ENCODE measurements at regions not wholly inside any gene's neighbourhood (a gene's known extent, or its start where the extent isn't known, plus 50 kb on each side); places are given as distances from the start of the nearest gene placed in this dataset.

GRCh38 chr10:63866075-63866746, 345.0 kb downstream of the REEP3 start:
- peak; percentile 32 for DNase-seq

DNA sequence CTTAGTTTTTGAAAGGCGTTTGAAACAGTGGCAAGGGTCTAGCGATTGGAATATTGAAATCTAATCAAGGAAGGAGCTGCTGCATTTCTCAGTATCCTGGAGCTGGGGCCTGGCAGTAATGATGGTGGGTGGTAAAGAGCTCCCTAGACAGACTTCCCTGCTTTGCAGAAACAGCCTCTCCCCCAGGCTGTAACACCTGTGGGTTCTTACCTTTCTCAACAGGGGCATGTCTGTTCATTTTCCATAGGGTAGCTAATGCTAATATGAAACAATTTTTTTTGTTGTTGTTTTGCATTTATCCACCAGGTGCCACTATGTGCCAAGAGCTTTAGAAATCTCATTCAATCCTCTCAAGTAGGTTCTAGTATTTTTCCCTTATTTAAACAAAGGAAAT, 345.5 kb downstream of the REEP3 start:
- DNase-seq = no peak

- DNase-seq = no peak
These were observed 357.2 kb downstream of the REEP3 start for GRCh38 chr10:63878428-63878827.

GRCh38 chr10:63883861-63884260, 362.7 kb downstream of the REEP3 start:
- DNase-seq = no peak

- no peak for DNase-seq
These were observed 363.2 kb downstream of the REEP3 start for GRCh38 chr10:63884426-63884825.

- no peak for DNase-seq
These were observed 364.0 kb downstream of the REEP3 start for GRCh38 chr10:63885156-63885555.

- DNase-seq = no peak
These were observed 365.3 kb downstream of the REEP3 start for GRCh38 chr10:63886281-63887022.

- no peak for DNase-seq
These were observed 365.9 kb downstream of the REEP3 start for GRCh38 chr10:63887023-63887589.

GRCh38 chr10:63887600-63888370, 366.6 kb downstream of the REEP3 start:
- DNase-seq = no peak

GRCh38 chr10:63889803-63890202, 368.6 kb downstream of the REEP3 start:
- no peak for DNase-seq

- DNase-seq = no peak
These were observed 375.8 kb downstream of the REEP3 start for GRCh38 chr10:63896992-63897391.

- no peak for DNase-seq
These were observed 378.6 kb downstream of the REEP3 start for GRCh38 chr10:63899673-63900300.

DNA sequence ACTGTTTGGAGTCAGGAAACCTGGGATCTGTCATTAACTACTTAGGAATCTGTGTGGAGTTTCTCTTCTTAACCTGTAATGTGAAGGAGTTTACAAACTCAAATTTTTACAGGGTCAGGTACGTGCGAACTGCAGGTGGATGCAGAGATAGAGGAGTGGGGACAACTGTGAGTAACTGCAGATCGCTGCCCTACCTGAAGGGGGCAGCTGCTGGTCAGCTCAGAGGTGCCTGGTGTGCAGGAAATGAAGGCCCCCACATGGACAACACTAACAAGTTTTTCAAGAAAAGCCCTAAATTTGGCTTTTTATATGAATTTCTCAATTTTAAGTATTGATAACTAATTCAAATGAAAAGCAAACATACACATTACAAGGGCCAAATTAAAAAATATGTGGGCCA, 380.0 kb downstream of the REEP3 start:
- DNase-seq = no peak

DNA sequence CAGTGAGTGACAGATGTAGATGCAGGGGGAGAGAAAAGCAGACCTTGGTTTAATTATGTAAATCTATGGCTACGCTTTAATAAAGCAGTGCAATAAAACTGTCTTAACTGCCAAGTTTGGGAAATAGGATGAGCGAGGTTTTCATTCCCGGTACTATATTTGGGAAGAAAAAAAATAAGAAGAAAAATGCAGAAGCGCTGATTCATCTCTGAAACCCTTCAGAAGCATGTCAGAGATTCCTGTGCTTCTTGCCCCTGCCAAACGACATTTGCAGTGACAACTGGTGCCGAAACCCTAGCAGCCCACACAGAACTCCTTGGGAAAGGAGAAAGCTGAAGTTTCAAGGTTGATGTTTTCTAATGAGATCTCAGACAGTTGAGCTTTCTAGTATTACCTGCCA, 380.7 kb downstream of the REEP3 start:
- DNase-seq = no peak

- DNase-seq = no peak
These were observed 389.6 kb downstream of the REEP3 start for GRCh38 chr10:63910806-63911205.

GRCh38 chr10:63915240-63915639, 394.0 kb downstream of the REEP3 start:
- DNase-seq = no peak

DNA sequence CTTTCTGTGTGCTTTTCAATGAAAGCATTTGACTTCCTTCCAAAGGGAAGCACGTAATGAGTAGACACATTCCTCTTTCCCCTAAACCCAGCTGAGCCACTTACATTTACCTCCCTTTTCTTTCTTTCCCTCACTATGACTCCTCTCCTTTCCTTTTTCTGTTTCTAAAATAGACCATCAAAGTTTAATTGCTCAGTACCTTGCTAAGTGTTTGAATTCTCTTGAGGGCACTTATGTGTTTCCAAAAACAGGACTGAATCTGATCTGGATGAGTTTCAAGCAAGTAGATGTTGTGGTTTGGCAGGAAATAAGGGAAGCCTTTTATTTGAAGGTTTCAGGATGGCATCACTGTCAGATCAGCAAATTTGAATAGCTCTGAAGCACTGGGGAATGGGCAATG, 396.2 kb downstream of the REEP3 start:
- no peak for DNase-seq

DNA sequence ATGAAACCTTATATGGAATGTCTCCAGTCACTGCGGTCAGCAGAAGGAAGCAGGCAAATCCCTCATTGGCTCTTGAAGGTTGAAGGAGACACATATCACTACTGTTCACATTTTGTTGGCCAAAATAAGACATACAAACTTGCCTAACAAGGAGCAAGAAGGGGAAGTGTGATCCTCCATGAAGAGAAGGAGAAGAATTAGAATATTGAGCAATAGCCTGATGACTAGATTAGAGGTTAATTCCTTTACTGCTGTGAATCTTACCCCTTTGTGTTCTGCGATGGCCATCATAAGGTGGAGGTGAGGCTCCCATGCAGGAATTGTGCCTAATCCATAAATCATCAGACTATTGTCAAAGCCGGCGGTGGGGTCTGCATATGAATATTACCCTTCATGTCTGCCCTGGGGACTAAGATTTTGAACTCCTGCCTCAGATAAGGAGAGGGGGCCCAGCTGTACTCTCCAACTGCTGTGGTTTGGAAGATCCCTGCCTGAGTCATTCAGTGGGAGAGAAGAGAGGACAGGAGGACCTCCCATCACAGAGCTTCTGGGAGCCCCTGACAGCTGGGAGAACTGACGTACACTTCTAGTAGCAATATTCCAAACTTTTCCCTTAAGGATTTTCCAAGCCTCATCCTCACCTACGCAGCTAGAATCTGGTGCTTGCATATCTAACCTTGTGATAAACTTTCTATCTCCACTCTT, 398.5 kb downstream of the REEP3 start:
- no peak for DNase-seq

GRCh38 chr10:63920926-63921325, 399.7 kb downstream of the REEP3 start:
- DNase-seq = no peak

- DNase-seq = no peak
These were observed 400.8 kb downstream of the REEP3 start for GRCh38 chr10:63921908-63922467.

GRCh38 chr10:63922468-63923284, 401.5 kb downstream of the REEP3 start:
- DNase-seq = no peak
